C4-2B (cell line): ENCODE measurements at regions not wholly inside any gene's neighbourhood (a gene's known extent, or its start where the extent isn't known, plus 50 kb on each side); places are given as distances from the start of the nearest gene placed in this dataset.
A peak's percentile ranks its signal among the peaks of the same experiment; 100 is the strongest.

Experiments used
- H3K27ac ChIP-seq: fragments of 450-650 bp; 2 replicates; pipeline ENCODE4 v1.5.1; 2017
- ZFX ChIP-seq: fragments of 450-650 bp; IDR thresholded peaks from 2 replicates; pipeline ENCODE4 v1.6.1; 2017
- TF ChIP-seq, protein P1 (sequence below): fragments of 450-650 bp; conservative IDR thresholded peaks from 2 replicates; pipeline ENCODE4 v1.5.1; 2017; ENCODE audit warnings: mild to moderate bottlenecking

DNA sequence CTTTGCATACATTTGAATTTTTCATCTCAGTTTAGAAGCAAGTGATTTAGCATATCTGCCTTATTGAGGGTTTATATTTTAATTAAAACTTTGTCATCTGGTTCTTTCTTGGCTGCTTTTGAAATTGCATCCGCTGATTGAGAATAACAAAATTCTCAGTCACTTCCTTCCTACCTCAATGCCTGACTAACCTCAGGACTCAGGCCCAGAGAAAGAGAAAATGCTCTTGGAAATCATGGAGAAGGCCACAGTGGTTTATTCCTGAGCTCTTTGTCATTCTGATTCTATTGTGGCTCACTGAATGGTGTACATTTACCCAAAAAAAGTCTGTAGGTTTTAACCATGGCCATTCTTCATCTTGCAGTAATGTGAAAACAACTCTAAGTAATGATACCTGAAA lies 533.9 kb downstream of the TBL1XR1 start:
- TF ChIP-seq, protein P1, sequence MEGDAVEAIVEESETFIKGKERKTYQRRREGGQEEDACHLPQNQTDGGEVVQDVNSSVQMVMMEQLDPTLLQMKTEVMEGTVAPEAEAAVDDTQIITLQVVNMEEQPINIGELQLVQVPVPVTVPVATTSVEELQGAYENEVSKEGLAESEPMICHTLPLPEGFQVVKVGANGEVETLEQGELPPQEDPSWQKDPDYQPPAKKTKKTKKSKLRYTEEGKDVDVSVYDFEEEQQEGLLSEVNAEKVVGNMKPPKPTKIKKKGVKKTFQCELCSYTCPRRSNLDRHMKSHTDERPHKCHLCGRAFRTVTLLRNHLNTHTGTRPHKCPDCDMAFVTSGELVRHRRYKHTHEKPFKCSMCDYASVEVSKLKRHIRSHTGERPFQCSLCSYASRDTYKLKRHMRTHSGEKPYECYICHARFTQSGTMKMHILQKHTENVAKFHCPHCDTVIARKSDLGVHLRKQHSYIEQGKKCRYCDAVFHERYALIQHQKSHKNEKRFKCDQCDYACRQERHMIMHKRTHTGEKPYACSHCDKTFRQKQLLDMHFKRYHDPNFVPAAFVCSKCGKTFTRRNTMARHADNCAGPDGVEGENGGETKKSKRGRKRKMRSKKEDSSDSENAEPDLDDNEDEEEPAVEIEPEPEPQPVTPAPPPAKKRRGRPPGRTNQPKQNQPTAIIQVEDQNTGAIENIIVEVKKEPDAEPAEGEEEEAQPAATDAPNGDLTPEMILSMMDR: no peak
- no peak for TF ChIP-seq ZFX
- H3K27ac ChIP-seq: no peak overlapping the region

GRCh38 chr3:176661432-176661964 lies 535.8 kb downstream of the TBL1XR1 start:
- H3K27ac ChIP-seq: no peak overlapping the region
- TF ChIP-seq ZFX: no peak
- TF ChIP-seq, protein P1: no peak

DNA sequence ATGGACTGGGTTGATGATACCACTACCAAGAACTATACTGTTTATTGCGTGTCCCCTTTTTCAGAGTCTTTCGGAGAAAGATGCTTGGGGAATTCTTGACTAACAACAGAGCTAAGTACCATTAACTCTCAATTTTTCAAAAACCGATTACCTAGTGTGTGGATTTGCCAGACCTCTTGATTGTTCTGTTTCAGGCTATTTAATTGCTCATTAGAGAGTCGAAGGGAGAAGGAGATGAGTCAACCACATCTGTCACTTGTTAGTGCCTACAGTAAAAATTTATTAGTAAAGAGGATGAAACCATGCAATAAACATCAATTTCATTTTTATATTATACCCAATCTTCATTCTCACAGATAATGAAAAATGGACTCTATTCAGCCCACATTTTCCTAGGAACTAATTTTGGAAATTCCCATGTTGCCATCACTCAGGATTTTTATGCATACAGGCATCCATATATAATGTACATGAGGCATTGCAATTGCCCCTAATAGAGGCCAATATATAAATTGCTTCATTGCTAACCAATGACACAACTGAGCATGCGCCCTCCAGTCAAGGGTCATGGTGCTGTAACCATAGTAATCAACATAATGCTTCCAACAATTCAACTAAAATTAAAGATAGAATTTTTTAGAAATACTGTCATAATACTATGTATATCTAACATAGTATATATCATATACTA lies 541.7 kb downstream of the TBL1XR1 start:
- TF ChIP-seq, protein P1: no peak
- TF ChIP-seq ZFX: no peak
- H3K27ac ChIP-seq: no peak overlapping the region

DNA sequence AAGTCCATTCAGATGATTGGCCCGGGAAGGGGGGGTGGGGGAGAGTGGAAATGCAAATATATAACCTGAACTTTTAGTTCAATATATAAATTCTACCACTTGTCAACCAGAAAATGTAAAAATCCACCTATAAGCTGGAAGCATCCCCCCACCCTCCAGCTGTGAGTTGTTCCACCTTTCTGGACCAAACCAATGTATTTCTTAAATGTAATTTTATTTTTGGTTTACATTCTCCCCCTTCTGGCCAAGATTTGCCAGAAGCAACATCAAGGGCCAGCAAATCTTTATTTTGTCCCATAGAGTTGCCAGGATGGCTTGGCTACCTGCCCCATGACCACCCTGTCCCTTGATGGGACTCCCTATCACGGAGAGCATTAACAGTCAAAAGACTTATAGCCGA lies 545.7 kb downstream of the TBL1XR1 start:
- H3K27ac ChIP-seq: no peak overlapping the region
- TF ChIP-seq, protein P1: peak; percentile 22
- no peak for TF ChIP-seq ZFX

GRCh38 chr3:176650478-176650877 lies 546.8 kb downstream of the TBL1XR1 start:
- TF ChIP-seq, protein P1: peak; percentile 36; the same call in 1 of the 2 replicates
- TF ChIP-seq ZFX: no peak
- H3K27ac ChIP-seq: no peak overlapping the region

DNA sequence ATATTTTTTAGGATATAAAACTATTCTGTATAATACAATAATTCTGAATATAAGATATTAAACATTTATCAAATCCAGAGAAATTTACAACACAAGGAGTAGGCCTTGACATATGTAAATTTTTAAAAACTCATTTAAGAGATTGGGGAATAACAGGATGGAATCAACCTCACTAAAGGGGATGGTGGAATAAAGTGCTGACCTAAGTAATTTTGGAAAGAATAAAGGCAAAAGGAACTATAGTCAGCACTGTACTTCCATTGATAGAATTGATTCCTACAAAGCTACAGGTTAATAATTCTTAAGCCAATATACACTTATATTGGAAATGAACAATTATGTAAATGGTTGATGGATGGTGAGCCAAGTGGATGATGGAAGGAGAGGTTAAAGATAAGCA lies 549.3 kb downstream of the TBL1XR1 start:
- H3K27ac ChIP-seq: no peak overlapping the region

GRCh38 chr3:176633511-176633910 lies 563.8 kb downstream of the TBL1XR1 start:
- no peak overlapping the region for H3K27ac ChIP-seq
- no peak for TF ChIP-seq ZFX
- TF ChIP-seq, protein P1: 0 out of 2 replicates have a peak, but pooled peaks have one; percentile 6

More for the DNA sequence above, 549.3 kb downstream of the TBL1XR1 start:
- TF ChIP-seq, protein P1: no peak
- TF ChIP-seq ZFX: no peak
